Activated CD4-positive, alpha-beta T cell treated with anti-CD3 and anti-CD28 coated beads, Interleukin-10, Interleukin-2, amounts not matched to agents 100 ng/mL and 50 ng/mL, durations not matched to agents 16 hours and 8 hours (primary cell): ENCODE measurements at regions not wholly inside any gene's neighbourhood (a gene's known extent, or its start where the extent isn't known, plus 50 kb on each side); places are given as distances from the start of the nearest gene placed in this dataset.

Source experiments
- DNase-seq: peaks from one replicate; pipeline ENCODE4 v3.0.0-alpha.2; 2020

DNA sequence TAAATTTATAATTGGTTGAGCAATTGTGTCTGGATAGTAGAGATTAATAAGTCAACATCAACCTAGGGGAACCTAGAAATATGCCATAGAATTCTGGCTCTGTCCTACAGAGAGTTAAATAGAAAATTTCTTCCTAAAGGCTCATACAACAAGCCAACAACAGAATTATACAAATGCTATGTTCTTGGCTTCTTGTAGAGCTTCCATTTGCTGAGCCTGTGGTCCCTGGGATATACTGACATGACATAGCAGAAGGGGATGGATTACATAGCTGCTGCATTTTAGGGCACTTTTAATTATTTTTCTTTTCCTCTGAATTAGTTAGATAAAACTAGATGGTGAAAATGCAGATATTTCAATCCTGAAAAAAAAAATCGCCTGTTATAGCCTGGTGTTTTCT, 95.5 kb upstream of the ST6GAL2 start:
- no peak for DNase-seq

DNA sequence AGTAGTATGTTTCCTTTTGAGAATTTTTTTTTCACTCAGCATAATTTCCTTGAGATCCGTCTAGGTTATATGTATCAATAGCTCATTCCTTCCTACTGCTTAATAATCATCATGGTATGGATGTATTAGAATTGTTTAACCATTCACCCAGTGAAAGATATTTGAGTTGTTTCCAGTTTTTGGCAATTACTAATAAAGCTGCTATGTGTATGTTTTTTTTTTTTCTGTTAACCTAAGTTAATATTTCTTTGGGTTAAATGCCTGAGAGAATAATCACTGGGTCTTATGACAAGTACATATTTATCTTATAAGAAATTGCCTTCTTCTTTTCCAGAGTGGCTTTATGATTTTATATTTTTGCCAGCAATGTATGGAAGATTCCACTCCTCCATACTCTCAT, 96.4 kb upstream of the ST6GAL2 start:
- DNase-seq = no peak

- DNase-seq = no peak
Measured at GRCh38 chr2:106983305-106983704, 97.3 kb upstream of the ST6GAL2 start.

DNA sequence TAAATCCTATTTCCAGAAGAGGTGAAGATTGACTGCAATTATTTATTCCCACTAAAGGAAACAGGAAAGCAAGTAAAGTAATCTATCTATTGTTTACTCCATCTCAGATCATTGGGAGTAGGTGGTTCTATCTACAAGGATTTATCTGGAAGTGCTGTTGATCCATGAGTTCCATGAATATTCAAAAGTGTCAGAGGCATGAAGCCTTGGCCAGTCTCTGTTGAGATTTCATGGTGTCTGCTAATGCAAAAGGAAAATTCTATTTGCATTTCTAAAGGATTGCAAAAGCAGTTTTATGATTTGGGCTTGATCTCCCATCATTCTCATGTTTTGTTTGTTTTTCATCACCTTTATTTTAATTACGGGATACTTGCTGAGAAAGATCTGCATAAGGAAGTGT, 102.4 kb upstream of the ST6GAL2 start:
- no peak for DNase-seq

GRCh38 chr2:106990297-106990696, 104.3 kb upstream of the ST6GAL2 start:
- DNase-seq = no peak

DNA sequence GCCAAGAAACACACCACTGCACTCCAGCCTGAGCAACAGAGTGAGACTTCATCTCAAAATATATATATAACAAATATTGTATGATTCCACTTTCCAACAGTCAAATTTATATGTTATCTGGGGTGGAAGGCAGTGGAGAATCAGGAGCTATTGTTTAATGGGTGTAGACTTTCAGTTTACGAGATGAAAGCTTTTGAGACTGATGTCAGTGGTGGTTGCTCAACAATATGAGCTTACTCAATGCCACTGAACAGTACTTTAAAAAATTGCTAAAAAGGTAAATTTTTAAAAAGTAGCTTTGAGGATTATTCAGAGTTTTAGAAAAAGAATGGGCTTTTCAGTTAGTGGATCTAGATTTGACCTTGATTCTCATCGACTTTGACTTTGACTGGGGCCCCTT, 105.9 kb upstream of the ST6GAL2 start:
- DNase-seq = no peak

GRCh38 chr2:106995556-106995955, 109.6 kb upstream of the ST6GAL2 start:
- no peak for DNase-seq

- DNase-seq = no peak
Measured at GRCh38 chr2:106996171-106996769, 110.3 kb upstream of the ST6GAL2 start.

DNA sequence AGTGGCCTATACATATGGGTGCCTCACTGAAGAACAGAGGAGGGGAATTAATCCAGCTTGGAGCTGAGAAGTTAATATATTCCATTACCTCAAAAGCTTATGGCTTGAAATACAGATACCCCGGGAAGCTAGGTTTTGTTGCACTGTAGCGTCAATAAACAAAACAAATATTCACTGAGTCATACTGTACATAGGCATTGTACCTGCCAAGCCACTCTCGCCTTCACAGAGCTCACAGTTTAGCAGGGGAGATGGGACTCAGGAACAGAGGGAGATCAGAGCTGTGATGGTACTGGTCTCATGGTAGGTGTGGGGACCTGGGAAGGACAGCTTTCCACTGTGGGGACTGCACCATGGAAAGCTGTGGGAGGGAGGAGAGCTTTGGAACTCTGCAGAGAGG, 111.2 kb upstream of the ST6GAL2 start:
- DNase-seq = no peak

- DNase-seq = no peak
Measured at GRCh38 chr2:107001062-107001461, 115.1 kb upstream of the ST6GAL2 start.

DNA sequence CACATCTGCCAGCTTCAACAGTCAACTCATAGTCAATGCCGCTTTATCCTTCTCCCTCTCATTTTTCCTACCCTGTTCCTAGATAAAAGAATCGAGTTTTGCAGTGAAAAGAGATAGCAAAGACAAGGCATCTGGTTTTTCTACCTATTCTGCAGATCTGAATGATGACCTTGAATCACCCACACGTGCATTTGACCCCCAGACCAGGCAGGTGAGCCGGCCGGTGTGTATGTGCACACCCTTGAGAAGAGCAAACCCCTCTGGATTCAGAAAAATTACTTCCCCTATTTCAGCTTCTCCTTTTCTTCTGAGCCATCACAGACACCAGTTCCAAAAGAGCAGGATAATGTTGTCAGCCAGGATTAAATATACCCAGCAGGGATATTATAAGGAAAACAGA, 115.6 kb upstream of the ST6GAL2 start:
- no peak for DNase-seq

- DNase-seq = no peak
Measured at GRCh38 chr2:107001964-107002696, 116.2 kb upstream of the ST6GAL2 start.

GRCh38 chr2:107002735-107003134, 116.8 kb upstream of the ST6GAL2 start:
- no peak for DNase-seq

DNA sequence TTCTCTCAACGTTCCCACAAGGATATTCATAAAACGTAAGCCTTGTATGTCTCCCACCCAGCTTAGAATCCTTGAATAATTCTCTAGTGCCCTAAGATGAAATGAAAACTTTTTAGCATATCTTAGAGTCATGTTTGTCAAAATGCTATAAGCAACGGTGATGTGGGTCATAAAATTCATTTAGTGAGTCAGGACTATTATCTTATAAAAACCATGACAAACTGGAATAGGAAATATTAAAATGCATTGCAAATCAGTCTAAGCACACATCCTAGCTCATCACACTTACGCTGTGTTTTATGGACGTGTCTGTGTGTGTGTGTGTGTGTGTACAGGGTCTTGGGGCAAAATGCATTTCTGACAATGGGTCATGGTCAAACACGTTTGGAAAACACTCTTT, 119.9 kb upstream of the ST6GAL2 start:
- DNase-seq = no peak

GRCh38 chr2:107006836-107007235, 120.9 kb upstream of the ST6GAL2 start:
- no peak for DNase-seq

DNA sequence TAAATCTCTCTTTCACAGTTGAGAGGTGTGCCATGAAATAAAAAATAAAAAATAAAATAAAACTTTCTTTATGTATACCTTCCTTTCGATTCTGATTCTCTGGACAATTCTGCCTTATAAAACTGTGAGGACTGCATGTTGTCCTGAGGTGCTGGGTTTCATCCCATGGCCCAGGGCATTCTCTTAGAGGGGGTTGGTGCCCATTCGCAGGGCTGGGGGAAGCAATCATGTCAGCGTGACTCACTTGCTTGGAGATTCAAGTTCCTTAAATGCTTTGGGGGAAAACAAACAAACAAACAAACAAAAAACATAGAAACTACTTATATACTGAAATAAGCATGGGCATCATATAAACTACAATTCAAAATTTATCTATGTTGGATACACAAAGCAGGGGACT, 122.0 kb upstream of the ST6GAL2 start:
- no peak for DNase-seq

DNA sequence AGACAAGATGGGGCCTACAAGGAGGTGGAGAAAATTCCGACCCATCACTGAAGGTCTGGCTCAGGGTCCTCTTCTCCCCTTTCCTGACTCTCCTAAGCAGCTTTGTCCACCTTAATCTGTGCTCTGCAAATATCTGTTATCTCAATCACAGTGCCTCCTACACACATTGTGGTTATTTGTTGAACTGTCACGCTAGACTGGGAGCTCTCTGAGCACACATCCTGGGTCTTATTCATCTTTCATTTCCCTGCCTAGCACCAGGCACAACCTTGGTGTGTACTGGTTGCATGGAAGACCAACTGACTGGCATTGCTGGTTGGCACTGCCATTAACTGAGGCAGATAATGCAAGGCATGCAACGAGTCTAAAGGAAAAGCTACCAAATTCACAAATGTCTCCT, 122.9 kb upstream of the ST6GAL2 start:
- DNase-seq = no peak

DNA sequence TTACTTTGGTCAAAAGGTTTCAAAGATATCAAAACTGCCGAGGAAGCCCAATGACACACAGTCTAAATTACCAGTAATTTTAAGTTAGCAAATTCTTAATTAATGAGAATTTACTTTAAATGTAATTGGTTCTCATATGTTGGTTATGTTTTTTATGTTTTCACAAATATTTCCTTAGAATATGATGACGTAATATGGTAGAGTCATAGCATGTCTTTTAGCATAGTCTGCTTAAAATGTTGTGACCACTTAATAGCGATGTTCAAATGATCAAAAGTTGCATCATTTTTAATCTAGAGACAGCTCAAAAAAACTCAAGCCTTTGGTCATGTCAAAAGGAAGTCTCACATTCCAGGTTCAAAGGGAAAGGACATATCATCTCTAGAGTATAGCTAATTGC, 123.3 kb upstream of the ST6GAL2 start:
- no peak for DNase-seq

DNA sequence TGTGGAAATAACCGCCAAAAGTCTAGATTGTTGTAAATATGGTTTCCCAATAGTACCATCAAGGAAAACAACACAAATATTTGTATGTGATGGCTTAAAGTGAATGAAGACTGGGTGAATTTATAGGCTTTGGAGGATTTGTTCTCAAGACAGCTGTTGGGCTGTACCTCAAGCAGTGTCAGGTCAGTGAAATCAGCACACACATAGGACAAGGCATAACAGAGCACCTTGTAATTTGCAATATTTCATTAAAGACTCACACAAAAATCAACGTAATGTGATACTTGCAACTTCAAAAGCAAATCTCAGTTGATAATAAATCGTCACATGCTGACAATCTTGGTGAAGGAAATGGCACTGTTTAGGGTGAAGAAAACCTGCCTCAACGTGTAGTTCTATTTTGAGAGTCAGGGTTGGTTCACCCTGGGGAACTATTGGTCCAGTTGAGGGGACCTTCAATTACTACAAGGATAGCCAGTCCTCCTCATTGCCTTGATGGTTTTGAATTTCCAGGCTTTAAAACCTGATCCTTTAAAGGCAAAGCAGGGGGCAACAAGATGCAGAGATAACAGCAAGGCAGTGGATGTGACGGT, 126.8 kb upstream of the ST6GAL2 start:
- DNase-seq = no peak

DNA sequence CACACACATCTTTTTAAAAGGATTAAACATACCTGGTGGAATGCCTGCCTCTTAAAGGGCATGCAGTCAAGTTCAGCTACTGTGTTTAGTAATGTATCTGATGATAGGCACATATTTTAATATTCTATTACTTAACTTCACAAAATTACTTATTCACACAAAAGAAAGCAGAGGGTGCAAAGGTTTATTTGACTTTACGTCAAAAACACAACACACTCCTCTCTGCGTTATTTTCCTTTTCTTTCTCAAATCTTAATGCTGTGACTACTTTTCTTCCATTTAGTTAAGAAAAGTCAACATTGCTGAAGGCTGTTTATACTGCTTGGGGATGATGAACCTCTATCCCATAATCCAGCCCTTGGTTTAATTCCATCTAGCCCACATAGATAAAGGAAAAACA, 127.9 kb upstream of the ST6GAL2 start:
- DNase-seq = no peak

GRCh38 chr2:107018366-107018765, 132.4 kb upstream of the ST6GAL2 start:
- DNase-seq = no peak

GRCh38 chr2:107020392-107020791, 134.4 kb upstream of the ST6GAL2 start:
- DNase-seq = no peak

DNA sequence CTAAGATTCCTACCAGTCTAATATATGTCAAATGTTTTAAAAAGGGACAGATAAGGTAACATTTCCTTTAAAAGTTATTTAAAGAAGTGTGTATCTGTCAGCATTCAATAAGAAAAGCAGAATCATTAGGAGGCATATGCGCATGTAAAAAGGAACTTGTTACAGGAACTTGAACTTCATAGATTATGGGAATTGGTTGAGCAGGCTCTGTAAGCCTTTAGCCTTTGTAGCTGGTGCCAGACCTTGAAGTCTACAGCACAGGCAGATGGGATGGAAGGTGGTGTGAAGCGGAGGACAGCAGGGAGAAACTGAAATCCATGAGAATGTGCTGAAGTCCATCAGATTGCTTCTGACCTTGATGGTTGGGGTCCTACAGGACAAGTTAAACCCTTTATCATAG, 138.3 kb upstream of the ST6GAL2 start:
- no peak for DNase-seq

DNA sequence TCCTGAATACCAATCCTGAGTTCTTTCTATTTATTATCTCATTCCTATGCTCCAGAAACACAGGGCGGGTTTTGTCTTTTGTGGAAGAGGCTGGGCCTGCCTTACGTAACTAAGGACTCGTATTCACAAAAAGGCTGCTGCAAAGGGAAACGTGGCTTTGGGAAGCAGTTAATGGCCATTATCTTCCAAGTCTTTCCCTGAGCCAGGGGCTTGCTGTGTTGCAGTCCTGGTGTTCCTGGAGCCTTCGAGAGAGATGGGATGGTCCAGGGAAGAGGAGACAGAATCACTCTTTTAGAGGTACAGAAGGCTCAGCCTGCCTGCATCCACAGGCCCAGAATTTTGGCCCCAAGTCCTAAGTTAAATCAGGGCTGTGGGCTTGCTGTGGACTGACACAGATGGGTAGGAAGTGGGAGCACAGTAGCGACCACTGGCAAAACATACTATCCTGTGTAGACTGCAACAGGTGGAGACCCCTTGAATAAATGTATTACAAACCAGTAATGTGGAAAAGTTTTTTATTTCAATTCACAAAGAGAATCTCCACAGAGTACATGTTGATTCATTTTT, 139.4 kb upstream of the ST6GAL2 start:
- no peak for DNase-seq
